Smooth muscle cell (in vitro differentiated cells): ENCODE measurements at regions not wholly inside any gene's neighbourhood (a gene's known extent, or its start where the extent isn't known, plus 50 kb on each side); places are given as distances from the start of the nearest gene placed in this dataset.
A peak's percentile ranks its signal among the peaks of the same experiment; 100 is the strongest.

Experiments used
- DNase-seq: peaks from one replicate; lab custom pipeline; 2025; ENCODE audit not compliant: unreplicated experiment; lab: John Stamatoyannopoulos, UW
- H2AFZ ChIP-seq: fragments of 200-600 bp; sonication (generic); 2 replicates; pipeline ENCODE4 v1.6.0; 2016; ENCODE audit warnings: antibody characterized with exemption, low read depth, mild to moderate bottlenecking
- H3F3A ChIP-seq: fragments of 200-600 bp; sonication (generic); 2 replicates; pipeline ENCODE4 v1.6.0; 2017; ENCODE audit warnings: antibody characterized with exemption, low read depth
- H3K27ac ChIP-seq: fragments of 200-600 bp; sonication (generic); 2 replicates; pipeline ENCODE4 v1.5.1; 2016; ENCODE audit warnings: low read depth, mild to moderate bottlenecking
- H3K27me3 ChIP-seq: fragments of 200-600 bp; sonication (generic); 2 replicates; pipeline ENCODE4 v1.6.1; 2016; ENCODE audit warnings: low read depth, mild to moderate bottlenecking
- H3K36me3 ChIP-seq: fragments of 200-600 bp; sonication (generic); 2 replicates; pipeline ENCODE4 v1.5.1; 2016; ENCODE audit warnings: low read depth
- H3K4me1 ChIP-seq: fragments of 200-600 bp; sonication (generic); 2 replicates; pipeline ENCODE4 v1.5.1; 2016; ENCODE audit warnings: low read depth
- H3K4me2 ChIP-seq: fragments of 200-600 bp; sonication (generic); 2 replicates; pipeline ENCODE4 v1.6.0; 2016; ENCODE audit warnings: mild to moderate bottlenecking
- H3K4me3 ChIP-seq: fragments of 200-600 bp; sonication (generic); 2 replicates; pipeline ENCODE4 v1.5.1; 2016; ENCODE audit warnings: mild to moderate bottlenecking
- H3K79me2 ChIP-seq: fragments of 200-600 bp; sonication (generic); 2 replicates; pipeline ENCODE4 v1.6.0; 2016; ENCODE audit warnings: low read depth, mild to moderate bottlenecking
- H3K9ac ChIP-seq: fragments of 200-600 bp; sonication (generic); 2 replicates; pipeline ENCODE4 v1.6.0; 2016; ENCODE audit warnings: low read depth
- H3K9me3 ChIP-seq: fragments of 200-600 bp; sonication (generic); replicated peaks from 2 replicates; pipeline ENCODE4 v1.5.1; 2016; ENCODE audit warnings: low read depth
- H4K20me1 ChIP-seq: fragments of 200-600 bp; sonication (generic); 2 replicates; pipeline ENCODE4 v1.6.0; 2016; ENCODE audit warnings: low read depth
- WGBS: methylation state at CpG from one replicate; pipeline ENCODE4 v1.1.7; 2016; ENCODE audit warnings: low lambda C conversion rate; 5-methylcytosine and 5-hydroxymethylcytosine counted together
- TF ChIP-seq, protein P1 (sequence below): fragments of 200-600 bp; sonication (generic); IDR thresholded peaks from 2 replicates; pipeline ENCODE4 v1.5.1; 2017; ENCODE audit warnings: borderline replicate concordance, mild to moderate bottlenecking, antibody characterized with exemption; ENCODE audit not compliant: insufficient read depth, poor library complexity, severe bottlenecking

DNA sequence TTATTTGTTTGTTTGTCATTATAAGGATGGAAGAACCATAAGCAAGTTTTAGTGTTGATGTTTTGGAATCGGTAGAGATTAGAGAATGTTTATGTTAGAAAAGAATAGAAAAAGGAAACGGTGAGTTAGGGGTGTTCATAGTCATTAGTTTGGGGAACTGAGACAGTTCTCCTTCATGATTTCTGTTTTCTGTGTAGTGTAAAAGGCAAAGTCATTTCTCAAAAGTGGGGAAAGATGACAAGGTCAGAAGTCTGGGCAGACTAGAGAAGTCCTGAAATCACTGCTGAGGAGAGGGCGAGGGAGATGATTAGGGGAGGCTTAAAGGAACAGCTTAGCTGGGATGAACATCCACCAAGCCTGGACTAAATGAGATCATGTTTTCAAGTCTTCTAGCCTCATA is 498.9 kb downstream of the TTLL7 start:
- DNase-seq: no peak
- H3K79me2 ChIP-seq: no peaks in the 10 kb centered on the region
- peak overlapping the region; percentile 25 for H2AFZ ChIP-seq
- no peaks in the 10 kb centered on the region for H3K9me3 ChIP-seq
- H3K4me2 ChIP-seq: no peak overlapping the region
- no peaks in the 10 kb centered on the region for H3K27me3 ChIP-seq
- H3K9ac ChIP-seq: no peak overlapping the region
- no peaks in the 10 kb centered on the region for H3K4me1 ChIP-seq
- TF ChIP-seq, protein P1, sequence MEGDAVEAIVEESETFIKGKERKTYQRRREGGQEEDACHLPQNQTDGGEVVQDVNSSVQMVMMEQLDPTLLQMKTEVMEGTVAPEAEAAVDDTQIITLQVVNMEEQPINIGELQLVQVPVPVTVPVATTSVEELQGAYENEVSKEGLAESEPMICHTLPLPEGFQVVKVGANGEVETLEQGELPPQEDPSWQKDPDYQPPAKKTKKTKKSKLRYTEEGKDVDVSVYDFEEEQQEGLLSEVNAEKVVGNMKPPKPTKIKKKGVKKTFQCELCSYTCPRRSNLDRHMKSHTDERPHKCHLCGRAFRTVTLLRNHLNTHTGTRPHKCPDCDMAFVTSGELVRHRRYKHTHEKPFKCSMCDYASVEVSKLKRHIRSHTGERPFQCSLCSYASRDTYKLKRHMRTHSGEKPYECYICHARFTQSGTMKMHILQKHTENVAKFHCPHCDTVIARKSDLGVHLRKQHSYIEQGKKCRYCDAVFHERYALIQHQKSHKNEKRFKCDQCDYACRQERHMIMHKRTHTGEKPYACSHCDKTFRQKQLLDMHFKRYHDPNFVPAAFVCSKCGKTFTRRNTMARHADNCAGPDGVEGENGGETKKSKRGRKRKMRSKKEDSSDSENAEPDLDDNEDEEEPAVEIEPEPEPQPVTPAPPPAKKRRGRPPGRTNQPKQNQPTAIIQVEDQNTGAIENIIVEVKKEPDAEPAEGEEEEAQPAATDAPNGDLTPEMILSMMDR: no peak
- H3K36me3 ChIP-seq: no peaks in the 10 kb centered on the region
- H4K20me1 ChIP-seq: no peaks in the 10 kb centered on the region
- 81% methylated on average over 3 of the region's 3 CpGs for WGBS
- H3K27ac ChIP-seq: no peak overlapping the region
- H3K4me3 ChIP-seq: no peak overlapping the region
- H3F3A ChIP-seq: no peaks in the 10 kb centered on the region

DNA sequence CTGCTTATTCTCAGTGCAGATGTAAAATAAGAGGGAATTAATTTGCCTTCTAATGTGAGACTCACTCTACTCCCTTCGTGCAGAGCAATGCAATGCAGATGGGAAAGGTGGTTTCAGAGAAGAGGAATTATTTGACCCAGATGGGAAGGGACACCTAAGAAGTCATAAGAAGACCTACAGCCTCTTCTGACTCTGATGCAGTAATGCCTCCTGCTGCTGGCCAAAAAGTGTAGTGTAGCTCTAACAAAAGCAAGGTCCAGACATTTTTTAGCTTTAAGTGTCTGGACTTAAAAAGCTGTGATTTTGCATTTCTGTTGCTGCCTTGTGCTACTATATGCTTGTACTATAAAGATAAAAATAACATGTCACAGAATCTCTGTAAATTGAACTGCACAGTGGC is 501.4 kb downstream of the TTLL7 start:
- Histone ChIP-seq H4K20me1 (no peaks in the 10 kb centered on the region), H3K79me2 (no peaks in the 10 kb centered on the region), H3K4me1 (no peaks in the 10 kb centered on the region), H3K9me3 (no peaks in the 10 kb centered on the region), H3K4me2 (no peak overlapping the region), H3F3A (no peaks in the 10 kb centered on the region), H3K9ac (no peak overlapping the region), H3K27me3 (no peaks in the 10 kb centered on the region), H2AFZ (no peak overlapping the region), H3K27ac (no peak overlapping the region), H3K4me3 (no peak overlapping the region), H3K36me3 (no peaks in the 10 kb centered on the region)
- DNase-seq: no peak
- 66% methylated on average over 1 of the region's 1 CpG for WGBS
- TF ChIP-seq, protein P1: peak; percentile 34

DNA sequence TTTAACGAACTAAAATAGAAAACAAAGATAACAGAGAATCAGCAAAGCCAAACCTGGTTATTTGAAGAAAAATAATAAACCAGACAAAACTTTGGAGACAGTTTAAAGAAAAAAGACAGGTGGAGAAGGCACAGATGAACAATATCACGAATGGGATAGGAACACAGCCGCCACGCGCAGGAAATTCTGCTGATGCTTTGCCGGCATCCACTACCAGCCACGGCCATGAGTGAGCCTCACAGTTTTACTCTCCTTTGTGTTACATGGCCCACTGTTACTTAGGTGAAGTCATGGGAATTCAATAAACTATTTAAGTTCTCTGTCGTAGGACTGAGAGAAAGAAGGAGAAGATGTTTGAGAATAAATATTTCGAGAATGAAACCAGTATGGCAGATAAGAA is 503.4 kb downstream of the TTLL7 start:
- Histone ChIP-seq H2AFZ (no peak overlapping the region), H3K79me2 (no peaks in the 10 kb centered on the region), H3K9me3 (no peaks in the 10 kb centered on the region), H3K27me3 (no peaks in the 10 kb centered on the region), H4K20me1 (no peaks in the 10 kb centered on the region), H3K27ac (no peak overlapping the region), H3K4me3 (no peak overlapping the region), H3K9ac (no peak overlapping the region), H3K4me1 (no peaks in the 10 kb centered on the region), H3K4me2 (no peak overlapping the region), H3K36me3 (no peaks in the 10 kb centered on the region), H3F3A (no peaks in the 10 kb centered on the region)
- no peak for DNase-seq
- TF ChIP-seq, protein P1: no peak
- WGBS: 97% methylated on average over 9 of the region's 9 CpGs

DNA sequence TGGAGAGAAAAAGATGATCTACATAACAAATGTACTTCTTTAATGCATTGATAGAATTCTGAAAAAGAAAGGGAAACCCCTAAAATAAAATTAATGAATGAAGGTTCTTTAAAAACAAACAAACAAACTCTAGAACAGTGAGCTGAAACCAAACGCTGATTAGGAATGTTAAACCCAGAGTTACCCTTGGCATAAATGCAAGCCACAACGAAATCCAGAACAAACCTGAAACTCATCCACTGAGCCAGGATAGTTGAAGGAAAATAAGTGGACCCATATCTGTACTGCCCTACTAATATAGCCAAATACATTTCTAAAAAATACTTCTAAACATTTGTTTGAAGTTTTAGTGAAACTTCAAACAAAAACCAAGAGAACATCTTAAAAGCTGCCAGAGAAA is 505.3 kb downstream of the TTLL7 start:
- no peak overlapping the region for H3K4me3 ChIP-seq
- H3K9ac ChIP-seq: no peak overlapping the region
- no peaks in the 10 kb centered on the region for H3K27me3 ChIP-seq
- no peaks in the 10 kb centered on the region for H3K79me2 ChIP-seq
- H2AFZ ChIP-seq: no peak overlapping the region
- DNase-seq: no peak
- WGBS: 67% methylated on average over 2 of the region's 2 CpGs
- H3F3A ChIP-seq: no peaks in the 10 kb centered on the region
- TF ChIP-seq, protein P1: no peak
- no peak overlapping the region for H3K4me2 ChIP-seq
- no peak overlapping the region for H3K27ac ChIP-seq
- no peaks in the 10 kb centered on the region for H3K36me3 ChIP-seq
- no peaks in the 10 kb centered on the region for H3K4me1 ChIP-seq
- no peaks in the 10 kb centered on the region for H4K20me1 ChIP-seq
- no peaks in the 10 kb centered on the region for H3K9me3 ChIP-seq
